ENCODE measurements at regions not wholly inside any gene's neighbourhood (a gene's known extent, or its start where the extent isn't known, plus 50 kb on each side); places are given as distances from the start of the nearest gene placed in this dataset.

GRCh38 chr12:61536117-61536516 is 724.1 kb upstream of the USP15 start:
- H3K27me3 Mint-ChIP-seq (ENCODE audit: low read depth): no peaks in the 10 kb centered on the region
- no peak overlapping the region for H3K4me3 Mint-ChIP-seq
- no peak for TF ChIP-seq CTCF (IDR thresholded peaks at IDR 0.05; ENCODE audit: unreplicated experiment in 3 of 3)
- H3K36me3 Mint-ChIP-seq (ENCODE audit: low read depth): no peaks in the 10 kb centered on the region
- no peak overlapping the region for H3K27ac Mint-ChIP-seq
- H3K4me1 Mint-ChIP-seq: no peaks in the 10 kb centered on the region
- no peaks in the 10 kb centered on the region for H3K9me3 Mint-ChIP-seq

- no peak overlapping the region for H3K27ac Mint-ChIP-seq
- no peaks in the 10 kb centered on the region for H3K4me1 Mint-ChIP-seq
- no peak for TF ChIP-seq CTCF (IDR thresholded peaks at IDR 0.05; ENCODE audit: unreplicated experiment in 3 of 3)
- H3K27me3 Mint-ChIP-seq (ENCODE audit: low read depth): no peaks in the 10 kb centered on the region
- H3K36me3 Mint-ChIP-seq (ENCODE audit: low read depth): no peaks in the 10 kb centered on the region
- H3K4me3 Mint-ChIP-seq: no peak overlapping the region
- no peaks in the 10 kb centered on the region for H3K9me3 Mint-ChIP-seq
Measured at GRCh38 chr12:61536525-61536924, 723.7 kb upstream of the USP15 start.

GRCh38 chr12:61538951-61539350 is 721.3 kb upstream of the USP15 start:
- Mint-ChIP-seq H3K27ac (no peak overlapping the region), H3K4me1 (no peaks in the 10 kb centered on the region), H3K4me3 (no peak overlapping the region), H3K36me3 (ENCODE audit: low read depth) (no peaks in the 10 kb centered on the region), H3K9me3 (no peaks in the 10 kb centered on the region), H3K27me3 (ENCODE audit: low read depth) (no peaks in the 10 kb centered on the region)
- TF ChIP-seq CTCF (IDR thresholded peaks at IDR 0.05; ENCODE audit: unreplicated experiment in 3 of 3): peak in 2 of 3 experiments; percentile 10 to 24

GRCh38 chr12:61542551-61542950 is 717.7 kb upstream of the USP15 start:
- Mint-ChIP-seq H3K4me3 (no peak overlapping the region), H3K9me3 (no peaks in the 10 kb centered on the region), H3K27ac (no peak overlapping the region), H3K27me3 (ENCODE audit: low read depth) (no peaks in the 10 kb centered on the region), H3K4me1 (no peaks in the 10 kb centered on the region), H3K36me3 (ENCODE audit: low read depth) (no peaks in the 10 kb centered on the region)
- no peak for TF ChIP-seq CTCF (IDR thresholded peaks at IDR 0.05; ENCODE audit: unreplicated experiment in 3 of 3)

GRCh38 chr12:61546296-61546695 is 713.9 kb upstream of the USP15 start:
- no peaks in the 10 kb centered on the region for H3K27me3 Mint-ChIP-seq (ENCODE audit: low read depth)
- TF ChIP-seq CTCF (IDR thresholded peaks at IDR 0.05; ENCODE audit: unreplicated experiment in 3 of 3): peak in 1 of 3 experiments; percentile 24
- H3K36me3 Mint-ChIP-seq (ENCODE audit: low read depth): no peaks in the 10 kb centered on the region
- no peak overlapping the region for H3K4me3 Mint-ChIP-seq
- no peaks in the 10 kb centered on the region for H3K9me3 Mint-ChIP-seq
- H3K27ac Mint-ChIP-seq: no peak overlapping the region
- H3K4me1 Mint-ChIP-seq: no peaks in the 10 kb centered on the region

GRCh38 chr12:61553091-61553490 is 707.1 kb upstream of the USP15 start:
- H3K27ac Mint-ChIP-seq: no peak overlapping the region
- H3K36me3 Mint-ChIP-seq (ENCODE audit: low read depth): no peaks in the 10 kb centered on the region
- no peak for TF ChIP-seq CTCF (IDR thresholded peaks at IDR 0.05; ENCODE audit: unreplicated experiment in 3 of 3)
- peaks cover 3% of the 10 kb centered on the region for H3K27me3 Mint-ChIP-seq (ENCODE audit: low read depth)
- no peaks in the 10 kb centered on the region for H3K9me3 Mint-ChIP-seq
- H3K4me1 Mint-ChIP-seq: no peaks in the 10 kb centered on the region
- H3K4me3 Mint-ChIP-seq: no peak overlapping the region

Data from nephron (organoid).